ENCODE measurements at regions not wholly inside any gene's neighbourhood (a gene's known extent, or its start where the extent isn't known, plus 50 kb on each side); places are given as distances from the start of the nearest gene placed in this dataset.

GRCh38 chr12:126570566-126570965 is 1505.3 kb downstream of the AACS start:
- TF ChIP-seq ZZZ3 (IDR thresholded peaks at IDR 0.05; ENCODE audit: control insufficient read depth, insufficient read length, low read depth) (no peak), NFYA (IDR thresholded peaks at IDR 0.05; ENCODE audit: borderline replicate concordance, low read depth, low read length) (no peak), USF2 (IDR thresholded peaks at IDR 0.05; ENCODE audit: borderline replicate concordance, low read depth, low read length) (no peak), RAD21 (IDR thresholded peaks at IDR 0.05; ENCODE audit: insufficient read depth, low read depth, low read length) (no peak), LARP7 (IDR thresholded peaks at IDR 0.05) (no peak)
